H9 (cell line): ENCODE measurements at regions not wholly inside any gene's neighbourhood (a gene's known extent, or its start where the extent isn't known, plus 50 kb on each side); places are given as distances from the start of the nearest gene placed in this dataset.
A peak's percentile ranks its signal among the peaks of the same experiment; 100 is the strongest.

Experiments
- DNase-seq: peaks from one replicate; pipeline ENCODE4 v3.0.0-alpha.2; 2017
- H2AFZ ChIP-seq: one replicate; pipeline ENCODE4 v1.6.1; 2013; ENCODE audit warnings: mild to moderate bottlenecking, low read length, control low read depth, moderate library complexity
- H2AK5ac ChIP-seq: 2 replicates; pipeline ENCODE4 v1.6.1; 2013; ENCODE audit warnings: low read length, control low read depth, mixed read lengths; ENCODE audit not compliant: insufficient read length
- H2BK120ac ChIP-seq: one replicate; pipeline ENCODE4 v1.6.1; 2013; ENCODE audit warnings: low read depth, mild to moderate bottlenecking, low read length, control low read depth, inconsistent platforms; ENCODE audit not compliant: poor library complexity, severe bottlenecking
- H2BK12ac ChIP-seq: 2 replicates; pipeline ENCODE4 v1.6.1; 2013; ENCODE audit warnings: low read length, control low read depth, mixed read lengths, low read depth; ENCODE audit not compliant: insufficient read length
- H2BK15ac ChIP-seq: 2 replicates; pipeline ENCODE4 v1.6.1; 2013; ENCODE audit warnings: low read depth, low read length, control low read depth
- H2BK20ac ChIP-seq: one replicate; pipeline ENCODE4 v1.6.1; 2013; ENCODE audit warnings: low read depth, mild to moderate bottlenecking, low read length, control low read depth, inconsistent platforms; ENCODE audit not compliant: poor library complexity, severe bottlenecking
- H2BK5ac ChIP-seq: 2 replicates; pipeline ENCODE4 v1.6.1; 2013; ENCODE audit warnings: low read length, control low read depth, mixed read lengths; ENCODE audit not compliant: insufficient read length
- H3K14ac ChIP-seq: 2 replicates; pipeline ENCODE4 v1.6.1; 2013; ENCODE audit warnings: low read length, control low read depth; ENCODE audit not compliant: insufficient read depth
- H3K18ac ChIP-seq: 2 replicates; pipeline ENCODE4 v1.6.1; 2013; ENCODE audit warnings: low read depth, mild to moderate bottlenecking, mixed read lengths, low read length, control low read depth; ENCODE audit not compliant: insufficient read length
- H3K23ac ChIP-seq: 2 replicates; pipeline ENCODE4 v1.6.1; 2013; ENCODE audit warnings: low read length, control low read depth, mixed read lengths, low read depth; ENCODE audit not compliant: insufficient read length
- H3K23me2 ChIP-seq: 2 replicates; pipeline ENCODE4 v1.6.1; 2013; ENCODE audit warnings: low read depth, mild to moderate bottlenecking, mixed read lengths, low read length, control low read depth; ENCODE audit not compliant: insufficient read length, poor library complexity, severe bottlenecking
- H3K27ac ChIP-seq: 2 replicates; pipeline ENCODE4 v1.5.1; 2013; ENCODE audit warnings: low read length, control low read depth, mixed read lengths, low read depth; ENCODE audit not compliant: insufficient read length
- H3K27me3 ChIP-seq: 2 replicates; pipeline ENCODE4 v1.6.1; 2013; ENCODE audit warnings: low read length, control low read depth, inconsistent platforms; ENCODE audit not compliant: insufficient read depth
- H3K4ac ChIP-seq: 2 replicates; pipeline ENCODE4 v1.6.1; 2013; ENCODE audit warnings: low read depth, mild to moderate bottlenecking, control low read depth, inconsistent platforms, low read length, moderate library complexity
- H3K4me1 ChIP-seq: 2 replicates; pipeline ENCODE4 v1.6.1; 2013; ENCODE audit warnings: low read length, control low read depth, inconsistent platforms; ENCODE audit not compliant: insufficient read depth
- H3K4me2 ChIP-seq: 2 replicates; pipeline ENCODE4 v1.6.1; 2013; ENCODE audit warnings: low read length, control low read depth, mixed read lengths; ENCODE audit not compliant: insufficient read length, insufficient read depth
- H3K56ac ChIP-seq: 2 replicates; pipeline ENCODE4 v1.6.1; 2013; ENCODE audit warnings: low read depth, mild to moderate bottlenecking, mixed read lengths, low read length, control low read depth; ENCODE audit not compliant: insufficient read length
- H3K79me1 ChIP-seq: 2 replicates; pipeline ENCODE4 v1.6.1; 2013; ENCODE audit warnings: low read depth, mild to moderate bottlenecking, moderate library complexity, low read length, control low read depth, inconsistent platforms; ENCODE audit not compliant: insufficient read depth, poor library complexity, severe bottlenecking
- H3K79me2 ChIP-seq: 2 replicates; pipeline ENCODE4 v1.6.1; 2013; ENCODE audit warnings: low read length, control low read depth, inconsistent platforms; ENCODE audit not compliant: insufficient read depth
- H3K9ac ChIP-seq: 2 replicates; pipeline ENCODE4 v1.6.1; 2013; ENCODE audit warnings: low read length, control low read depth, mixed read lengths; ENCODE audit not compliant: insufficient read length; ENCODE audit errors: extremely low read depth
- H3K9me3 ChIP-seq: one replicate; pipeline ENCODE4 v1.6.1; 2013; ENCODE audit warnings: low read depth, low read length, inconsistent platforms; ENCODE audit not compliant: control insufficient read depth
- H3T11ph ChIP-seq: one replicate; pipeline ENCODE4 v1.6.1; 2013; ENCODE audit warnings: mild to moderate bottlenecking, low read length, control low read depth, inconsistent platforms
- H4K20me1 ChIP-seq: one replicate; pipeline ENCODE4 v1.6.1; 2013; ENCODE audit not compliant: control insufficient read depth, insufficient read length, insufficient read depth
- H4K5ac ChIP-seq: 2 replicates; pipeline ENCODE4 v1.6.1; 2013; ENCODE audit warnings: low read depth, mild to moderate bottlenecking, mixed read lengths, low read length, control low read depth; ENCODE audit not compliant: insufficient read length
- H4K8ac ChIP-seq: replicated peaks from 2 replicates; pipeline ENCODE4 v1.6.1; 2013; ENCODE audit warnings: low read length, control low read depth, mixed read lengths, low read depth; ENCODE audit not compliant: insufficient read length
- H4K91ac ChIP-seq: 2 replicates; pipeline ENCODE4 v1.6.1; 2013; ENCODE audit warnings: low read depth, mild to moderate bottlenecking, moderate library complexity, mixed read lengths, low read length, control low read depth; ENCODE audit not compliant: insufficient read length
- H3K27ac Mint-ChIP-seq, 3 experiments: 2 replicates in 2 of 3; 3 replicates in 1 of 3; pipeline ENCODE4 v1.8.0; 2020 to 2021; ENCODE audit warnings: mixed read lengths in 3 of 3, mild to moderate bottlenecking in 1 of 3, moderate library complexity in 1 of 3
- H3K27me3 Mint-ChIP-seq: 2 replicates; pipeline ENCODE4 v1.8.0; 2021; ENCODE audit warnings: low read depth, mild to moderate bottlenecking, moderate library complexity, mixed read lengths
- H3K36me3 Mint-ChIP-seq, 3 experiments: 2 replicates in 2 of 3; 3 replicates in 1 of 3; pipeline ENCODE4 v1.8.0; 2020 to 2021; ENCODE audit warnings: low read depth in 3 of 3, mixed read lengths in 3 of 3; ENCODE audit not compliant: insufficient read depth in 1 of 3
- H3K4me1 Mint-ChIP-seq, 2 experiments: 2 replicates each; pipeline ENCODE4 v1.8.0; 2020; ENCODE audit warnings: mixed read lengths in 2 of 2
- H3K4me3 Mint-ChIP-seq, 2 experiments: 2 replicates in 1 of 2; 3 replicates in 1 of 2; pipeline ENCODE4 v1.8.0; 2020 to 2021; ENCODE audit warnings: mild to moderate bottlenecking in 2 of 2, mixed read lengths in 2 of 2, moderate library complexity in 1 of 2
- H3K9me3 Mint-ChIP-seq, 2 experiments: 2 replicates in 1 of 2; 3 replicates in 1 of 2; pipeline ENCODE4 v1.8.0; 2020; ENCODE audit warnings: mild to moderate bottlenecking in 2 of 2, mixed read lengths in 2 of 2, moderate library complexity in 1 of 2
- CTCF ChIP-seq: fragments of 200-600 bp; sonication (generic); conservative IDR thresholded peaks from 3 replicates; pipeline ENCODE4 v1.8.0; 2021; ENCODE audit warnings: antibody characterized with exemption, mild to moderate bottlenecking
- WGBS: extraction: QIAGEN DNeasy Blood & Tissue Kit; methylation state at CpG from one replicate; pipeline ENCODE4 v1.1.7; 2013; ENCODE audit warnings: missing lambda C conversion rate, low lambda C conversion rate, mixed read lengths; ENCODE audit not compliant: insufficient read length; ENCODE audit errors: extremely low coverage; 5-methylcytosine and 5-hydroxymethylcytosine counted together

GRCh38 chr5:164742025-164742424 lies 1236.6 kb downstream of the MAT2B start:
- Histone ChIP-seq H3K9me3 (no peaks in the 10 kb centered on the region), H3K9ac (no peak overlapping the region), H2BK120ac (no peak overlapping the region), H4K20me1 (no peaks in the 10 kb centered on the region), H2AFZ (no peak overlapping the region), H4K8ac (no peak overlapping the region), H2BK5ac (no peak overlapping the region), H3K23ac (no peak overlapping the region), H3K18ac (no peak overlapping the region), H3K27me3 (no peaks in the 10 kb centered on the region), H3K27ac (no peak overlapping the region), H3K79me1 (no peaks in the 10 kb centered on the region), H2BK12ac (no peak overlapping the region), H2BK20ac (no peak overlapping the region), H4K91ac (no peak overlapping the region), H2BK15ac (no peak overlapping the region), H3K4me2 (no peak overlapping the region), H3K4ac (no peak overlapping the region), H3K56ac (no peak overlapping the region), H3K4me1 (no peaks in the 10 kb centered on the region), H2AK5ac (no peak overlapping the region), H3K79me2 (no peaks in the 10 kb centered on the region), H3K23me2 (no peaks in the 10 kb centered on the region), H3K14ac (no peak overlapping the region), H4K5ac (no peak overlapping the region), H3T11ph (no peak overlapping the region)
- TF ChIP-seq CTCF, result no peak
- H3K36me3 Mint-ChIP-seq, result no peaks in the 10 kb centered on the region; a peak in 1 of 7 replicates
- H3K4me1 Mint-ChIP-seq, result peaks cover 0 to 11% of the 10 kb centered on the region in 2 experiments; a peak in 1 of 4 replicates
- no CpG with 5 or more reads among the region's 5 CpGs for WGBS
- H3K4me3 Mint-ChIP-seq, result no peak overlapping the region
- peak overlapping the region in 1 of 3 experiments; percentile 6; a peak in 2 of 7 replicates for H3K27ac Mint-ChIP-seq
- H3K27me3 Mint-ChIP-seq, result no peaks in the 10 kb centered on the region
- no peaks in the 10 kb centered on the region for H3K9me3 Mint-ChIP-seq
- no peak for DNase-seq
